Muscle of back (tissue), 3 donors: ENCODE measurements at regions not wholly inside any gene's neighbourhood (a gene's known extent, or its start where the extent isn't known, plus 50 kb on each side); places are given as distances from the start of the nearest gene placed in this dataset.

ENCODE experiments used
- DNase-seq, 3 donors: peaks; one replicate each; pipeline versions ENCODE4 v3.0.0 to v3.0.0-alpha.2; 2013

DNA sequence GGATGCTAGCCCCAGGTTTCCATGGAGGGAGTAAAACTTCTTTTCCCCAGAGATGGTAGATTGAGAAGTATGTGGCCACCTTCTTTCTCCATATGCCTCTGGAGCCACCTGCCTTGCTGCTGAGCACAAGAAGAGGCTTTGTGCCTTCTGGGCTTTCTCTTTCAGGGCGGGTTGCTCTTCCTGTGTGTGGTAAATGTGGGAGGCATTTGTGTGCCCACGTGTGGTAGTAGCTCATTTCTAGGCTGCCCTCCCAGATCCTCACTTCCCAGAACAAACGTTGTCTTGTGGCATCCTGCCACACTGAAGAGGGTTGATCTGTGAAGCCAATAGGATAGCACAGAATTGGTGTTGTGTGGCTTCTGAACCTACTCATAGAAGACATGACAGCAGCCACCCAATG lies 342.0 kb upstream of the PODXL start:
- no peak for DNase-seq

DNA sequence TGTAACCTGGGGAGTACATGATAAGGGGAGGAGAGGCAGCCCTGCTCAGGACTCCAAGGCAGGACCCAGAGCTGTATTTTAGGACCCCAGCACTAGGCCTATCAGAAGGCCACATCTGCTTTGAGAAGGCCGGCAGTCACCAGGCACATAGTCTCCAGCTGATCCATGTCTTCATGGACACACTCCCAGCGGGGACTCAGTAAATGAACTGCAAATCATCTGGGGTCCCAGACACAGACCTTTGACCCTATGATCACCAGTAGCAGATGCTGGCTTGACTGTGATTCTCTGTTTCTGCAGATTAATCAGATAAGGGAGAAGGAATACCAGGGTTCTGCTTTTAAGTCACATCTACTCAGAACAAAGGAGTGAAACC lies 341.4 kb upstream of the PODXL start:
- no peak for DNase-seq

DNA sequence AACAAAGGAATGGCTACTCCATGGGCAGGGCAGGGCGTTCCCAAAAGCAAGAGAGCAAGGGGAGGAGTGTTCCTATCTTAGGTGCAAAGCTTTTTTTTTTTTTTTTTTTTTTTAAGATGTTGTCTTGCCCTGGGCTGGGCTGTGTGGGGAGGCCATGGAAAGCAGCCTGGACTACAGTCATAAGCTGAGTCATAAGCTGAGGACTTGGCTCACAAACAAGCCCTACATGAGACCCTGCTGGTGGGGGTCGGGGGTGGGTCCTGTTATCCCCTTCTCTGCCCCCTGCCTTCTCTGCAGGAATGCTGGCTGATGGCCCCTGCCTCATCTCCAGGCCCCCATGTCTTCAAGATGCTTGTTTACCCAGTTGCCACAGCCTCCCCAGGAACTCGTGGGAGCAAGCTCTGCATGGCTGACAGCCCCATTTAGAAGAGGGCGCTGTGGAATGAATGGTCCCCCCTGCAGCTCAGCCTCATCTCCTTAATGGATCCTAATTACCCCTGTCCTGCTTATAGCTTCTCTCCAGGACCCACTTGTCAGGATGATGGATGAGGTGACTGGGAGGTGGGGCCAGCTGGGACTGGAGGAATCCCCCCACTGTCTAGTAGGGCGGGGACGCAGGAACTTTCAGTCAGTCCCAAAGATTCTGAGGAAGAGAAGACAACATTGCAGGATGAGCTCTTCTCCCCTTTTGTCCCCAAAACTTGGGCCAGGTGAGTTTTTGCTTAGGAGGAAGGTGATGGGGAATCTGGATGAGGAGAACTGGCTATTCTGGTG lies 340.8 kb upstream of the PODXL start:
- DNase-seq: peak in 1 of 3 donors; percentile 75

DNA sequence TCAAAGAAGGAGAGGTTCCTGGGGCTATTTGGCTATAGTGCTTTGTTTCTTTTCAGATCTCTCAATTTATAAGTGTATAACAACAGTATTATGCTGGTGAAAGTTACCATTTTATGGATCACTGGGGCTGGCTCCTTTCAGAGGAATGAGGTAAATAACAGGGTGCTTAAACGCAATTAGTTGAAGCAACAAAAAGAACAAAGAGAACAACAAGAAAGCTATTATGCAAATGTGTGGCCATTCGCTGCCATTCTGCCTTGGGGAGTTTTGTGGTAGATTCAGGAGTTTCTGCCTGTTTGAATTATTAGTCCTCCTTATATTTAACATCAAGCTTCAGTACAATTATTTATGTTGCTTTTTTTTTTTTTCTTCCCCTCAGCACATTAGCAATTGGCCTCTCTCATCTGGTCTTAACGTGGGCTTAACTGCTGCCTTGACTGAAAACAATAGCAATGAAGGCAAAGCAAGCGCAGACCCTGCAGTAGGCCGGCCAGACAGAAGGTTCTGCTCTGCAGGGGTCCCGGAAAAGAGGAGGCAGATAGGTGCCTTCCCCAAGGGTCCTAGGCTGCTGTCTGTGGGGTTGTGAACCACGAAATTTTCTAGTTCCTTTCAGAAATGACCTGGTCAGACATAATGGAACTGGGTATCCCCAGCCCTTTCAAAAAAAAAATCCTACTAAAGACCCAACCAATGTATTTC lies 339.9 kb upstream of the PODXL start:
- DNase-seq: no peak

DNA sequence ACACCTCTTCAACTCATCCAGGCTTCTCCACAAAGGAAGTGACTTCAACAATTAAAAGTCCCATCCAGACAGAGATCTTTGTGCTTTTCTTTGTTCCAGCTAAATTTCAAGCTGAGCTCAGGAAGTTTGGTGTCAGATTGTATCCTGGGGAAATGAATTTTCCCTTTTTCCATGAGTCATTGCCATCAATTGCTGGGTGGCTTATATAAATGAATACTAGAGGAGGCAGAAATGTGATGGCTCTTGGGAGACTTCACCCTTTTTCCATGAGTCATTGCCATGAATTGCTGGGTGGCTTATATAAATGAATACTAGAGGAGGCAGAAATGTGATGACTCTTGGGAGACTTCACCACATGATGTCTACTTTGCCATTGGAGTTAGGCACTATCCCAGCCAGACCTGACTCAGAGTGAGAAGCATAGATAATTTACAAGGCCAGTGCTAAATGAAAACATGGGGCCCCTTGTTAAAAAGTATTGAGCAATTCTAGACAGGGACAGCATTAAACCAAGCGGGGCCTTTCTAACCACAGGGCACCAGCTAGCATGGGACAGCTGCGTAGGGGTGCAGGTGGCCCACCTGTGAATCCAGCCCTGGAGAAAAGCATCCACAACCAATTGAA lies 339.2 kb upstream of the PODXL start:
- DNase-seq: peak in 1 of 3 donors; percentile 96

DNA sequence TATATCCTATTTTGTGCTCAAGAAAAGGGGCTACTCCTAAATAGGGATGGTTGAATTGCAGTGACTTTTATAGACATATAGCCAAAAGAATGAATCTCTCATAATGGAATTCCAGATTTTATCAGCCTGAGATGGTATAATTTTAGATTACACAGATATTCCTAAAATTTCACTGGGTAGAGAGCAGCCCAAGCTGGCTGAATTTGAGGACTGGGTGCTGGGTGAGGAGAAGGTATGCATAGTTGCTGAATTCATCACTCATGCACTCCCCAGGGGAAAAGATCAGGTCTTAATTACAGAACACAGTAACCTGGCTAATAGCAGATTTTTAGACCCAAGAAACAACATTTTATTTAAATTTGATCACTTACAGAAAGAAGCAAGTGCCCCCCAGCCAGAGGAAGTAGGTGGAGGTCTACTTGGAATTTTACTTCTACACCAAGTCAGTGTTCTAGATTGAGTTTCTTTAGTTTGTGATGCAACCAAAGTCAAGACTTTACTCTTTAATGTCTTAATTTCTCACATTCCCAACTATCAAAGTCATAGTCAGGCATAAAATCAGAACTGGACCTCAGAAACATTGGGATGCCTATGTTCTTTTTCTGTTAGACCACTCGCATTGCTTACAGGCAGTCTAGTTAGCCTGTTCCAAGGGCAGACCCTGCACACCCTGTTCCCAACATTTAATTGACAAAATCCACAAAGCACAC lies 337.4 kb upstream of the PODXL start:
- DNase-seq: peak in 1 of 3 donors; percentile 33

DNA sequence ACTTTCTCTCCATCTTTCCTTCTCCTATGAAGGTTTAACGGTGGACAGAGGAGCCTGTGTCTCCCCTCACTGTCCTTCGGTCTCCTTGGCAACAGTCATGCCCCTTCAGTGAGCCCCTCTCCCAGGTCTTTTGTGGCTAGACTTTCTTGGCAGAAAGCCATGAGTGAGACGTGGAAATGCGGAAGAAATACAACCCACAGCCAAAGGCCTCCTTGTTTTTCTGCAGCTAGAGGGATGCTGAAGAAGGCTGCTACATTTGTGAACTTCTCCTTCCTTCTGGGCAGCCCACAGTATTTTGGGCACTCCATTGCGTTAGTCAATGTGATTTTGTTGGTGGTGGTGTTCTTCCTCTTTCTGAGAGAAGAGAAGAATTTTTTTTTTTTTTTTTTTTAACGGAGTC lies 333.7 kb upstream of the PODXL start:
- peak; percentile 3 to 11 (median 4) for DNase-seq

DNA sequence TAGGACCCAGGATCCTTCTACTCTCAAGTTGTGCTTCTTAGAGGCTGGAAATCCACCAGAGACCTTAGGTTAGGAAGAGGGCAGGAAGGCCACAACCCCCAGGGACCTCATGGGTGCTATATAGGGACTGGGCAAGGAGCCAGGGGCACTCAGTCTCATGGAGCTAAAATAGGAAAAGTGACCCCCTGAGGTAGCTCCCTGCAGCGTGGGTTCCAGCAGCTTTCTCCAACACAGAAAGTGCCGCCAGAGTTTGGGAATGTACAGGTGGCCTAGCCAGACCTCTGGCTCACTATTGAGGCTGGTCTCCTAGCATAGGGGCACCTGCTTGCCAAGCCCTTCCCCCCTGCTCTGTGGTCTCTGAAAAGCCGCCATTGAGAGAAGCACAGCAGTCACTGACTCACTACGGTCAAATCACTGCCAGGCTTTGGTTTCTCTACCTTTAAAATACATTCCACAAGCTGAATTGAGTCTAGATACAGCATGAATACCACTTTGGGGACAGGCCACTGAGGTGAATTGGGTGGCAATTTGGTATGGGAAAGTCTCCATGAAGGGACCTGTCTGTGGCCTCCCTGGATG lies 333.2 kb upstream of the PODXL start:
- no peak for DNase-seq

DNA sequence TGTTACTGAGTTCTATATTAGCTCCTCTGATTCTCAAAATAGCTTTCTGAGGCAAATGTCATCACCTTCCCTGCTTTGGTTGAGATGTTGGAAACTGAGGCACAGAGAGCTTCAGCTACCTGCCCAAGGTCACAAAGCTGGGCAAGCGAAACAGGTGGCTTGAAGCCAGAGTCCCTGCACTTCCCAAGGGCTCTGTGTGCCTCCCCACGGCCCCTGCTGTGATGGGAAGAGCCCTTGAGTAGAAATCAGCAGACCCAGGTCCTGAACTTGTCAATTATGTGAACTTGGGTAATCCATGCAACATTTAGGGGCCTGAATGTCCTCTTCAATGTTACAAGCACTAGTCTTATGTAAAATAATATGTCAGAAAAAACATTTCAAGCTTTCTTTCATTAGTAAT lies 327.3 kb upstream of the PODXL start:
- DNase-seq: no peak

DNA sequence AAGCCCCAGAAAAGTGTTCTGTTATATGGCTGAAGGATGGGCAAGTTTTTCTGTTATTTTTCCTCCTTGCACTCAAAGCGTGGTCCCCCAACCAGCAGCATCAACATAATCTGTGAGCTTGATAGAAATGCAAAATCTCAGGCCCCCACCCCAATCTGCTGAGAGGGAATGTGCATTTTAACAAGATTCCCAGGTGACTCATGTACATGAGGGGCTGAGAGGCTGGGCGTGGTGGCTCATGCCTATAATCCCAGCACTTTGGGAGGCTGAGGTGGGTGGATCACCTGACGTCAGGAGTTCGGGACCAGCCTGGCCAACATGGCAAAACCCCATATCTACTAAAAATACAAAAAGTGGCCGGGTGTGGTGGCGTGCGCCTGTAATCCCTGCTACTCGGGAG lies 326.8 kb upstream of the PODXL start:
- no peak for DNase-seq

DNA sequence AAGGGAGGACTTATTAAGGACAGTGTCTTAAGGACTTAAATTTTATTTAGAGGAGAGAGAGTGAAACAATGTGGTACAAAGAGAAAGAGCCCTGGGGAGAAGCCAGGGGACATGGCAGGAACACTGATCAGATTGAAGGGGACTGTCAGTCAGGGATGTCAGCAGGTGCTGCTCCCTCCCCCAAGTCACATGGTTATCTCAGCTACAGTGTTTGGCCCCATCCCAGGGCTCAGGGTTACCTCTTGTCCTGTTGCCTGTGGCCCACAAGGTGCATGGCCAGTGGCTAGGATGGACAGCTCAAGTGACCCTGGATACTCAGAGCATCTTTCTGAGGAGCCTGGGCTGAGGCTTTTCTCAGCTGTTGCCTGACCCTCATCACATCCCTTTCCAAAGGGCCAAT lies 325.9 kb upstream of the PODXL start:
- DNase-seq: no peak

DNA sequence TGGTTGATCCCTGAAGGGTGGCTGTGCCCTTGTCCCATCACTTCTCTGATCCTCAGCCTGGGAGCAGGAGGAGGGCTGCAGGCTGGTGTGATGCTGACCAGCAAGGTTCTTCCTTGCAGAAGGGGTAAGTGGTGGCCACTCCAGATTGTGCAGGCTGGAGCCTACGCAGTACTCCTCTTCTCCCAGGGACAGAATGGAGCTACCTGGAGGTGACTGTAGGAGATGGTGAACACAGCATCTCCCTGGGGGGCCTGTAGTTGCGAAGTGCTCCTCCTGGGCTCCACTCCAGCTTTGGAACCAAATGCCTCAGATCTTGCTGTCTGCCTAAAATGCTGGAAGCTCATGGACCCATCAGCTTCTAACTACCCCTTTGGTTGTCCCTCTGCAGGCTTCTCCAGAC lies 323.6 kb upstream of the PODXL start:
- no peak for DNase-seq

DNA sequence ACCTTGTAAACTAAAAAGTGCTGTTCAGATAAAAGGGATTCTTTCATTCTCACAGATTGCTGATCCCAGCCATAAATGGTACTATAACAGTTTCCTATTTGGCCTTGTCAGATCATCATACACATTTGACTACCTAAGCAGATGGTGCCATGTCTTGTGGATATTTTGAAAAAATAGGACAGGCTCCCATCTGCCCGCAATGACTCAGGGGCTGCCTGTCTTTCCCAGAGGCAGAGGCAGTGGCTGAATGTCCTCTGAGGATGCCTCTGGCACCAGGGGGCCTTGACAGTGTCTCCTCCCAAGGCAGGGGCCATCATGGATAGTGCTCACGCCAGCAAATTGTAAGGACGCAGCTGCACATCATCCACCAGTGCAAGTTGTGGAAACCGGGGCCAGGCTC lies 323.0 kb upstream of the PODXL start:
- no peak for DNase-seq

DNA sequence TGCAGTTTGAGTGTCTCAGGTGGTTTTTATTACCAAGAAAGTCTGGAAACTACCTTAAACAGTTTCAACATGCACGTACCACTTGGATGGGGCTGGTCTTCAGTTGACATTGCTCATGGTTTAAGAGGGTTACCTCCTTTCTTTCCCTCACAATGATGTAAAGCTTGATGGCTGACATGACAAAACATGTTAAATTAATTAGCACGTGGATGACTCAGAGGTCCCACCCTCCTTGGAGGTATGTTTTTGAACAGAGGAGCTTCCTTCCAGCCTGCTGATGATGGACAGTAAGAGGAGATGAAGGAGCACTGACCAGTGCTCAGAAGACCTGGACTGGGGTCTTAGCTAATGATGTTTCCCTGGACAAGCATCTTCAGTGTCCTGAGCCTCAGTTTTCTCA lies 322.3 kb upstream of the PODXL start:
- DNase-seq: no peak

DNA sequence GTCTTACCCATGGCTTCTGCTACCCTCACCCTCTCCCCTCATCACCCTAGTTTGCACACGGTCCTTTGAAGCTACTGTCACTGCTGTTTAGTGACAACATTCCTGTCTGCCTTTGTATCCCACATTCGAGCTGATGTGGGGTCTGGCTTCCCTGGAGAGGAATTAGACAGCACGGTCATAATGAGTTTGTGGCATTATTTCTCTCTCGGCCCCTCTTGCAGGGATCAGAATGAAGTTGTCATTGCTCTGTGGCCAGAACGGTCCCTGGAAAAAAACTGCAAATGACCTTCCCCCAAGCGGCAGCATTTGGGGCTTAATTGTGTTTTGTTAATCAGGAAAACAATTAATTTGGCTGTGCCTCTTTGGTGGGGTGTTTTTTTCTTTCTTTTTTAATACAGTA lies 317.2 kb upstream of the PODXL start:
- DNase-seq: no peak

DNA sequence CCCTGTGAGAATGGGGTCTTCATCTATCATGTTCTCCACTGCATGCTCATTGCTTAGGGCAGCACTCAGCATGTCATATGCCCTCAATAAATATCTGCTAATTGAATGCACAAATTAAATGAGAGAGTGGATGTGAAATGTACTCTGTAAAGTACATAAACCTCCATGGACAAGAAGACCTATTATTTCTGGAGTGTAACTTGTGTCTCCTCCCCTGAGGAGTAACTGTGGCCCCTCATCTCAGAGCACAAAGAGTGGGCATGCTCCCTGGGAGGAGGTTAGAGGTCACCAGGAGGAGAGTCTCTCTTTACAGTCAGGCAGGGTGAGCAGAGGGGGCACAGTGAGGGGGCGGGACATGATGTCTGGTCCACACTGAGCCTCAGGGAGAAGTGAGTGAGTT lies 313.6 kb upstream of the PODXL start:
- no peak for DNase-seq

DNA sequence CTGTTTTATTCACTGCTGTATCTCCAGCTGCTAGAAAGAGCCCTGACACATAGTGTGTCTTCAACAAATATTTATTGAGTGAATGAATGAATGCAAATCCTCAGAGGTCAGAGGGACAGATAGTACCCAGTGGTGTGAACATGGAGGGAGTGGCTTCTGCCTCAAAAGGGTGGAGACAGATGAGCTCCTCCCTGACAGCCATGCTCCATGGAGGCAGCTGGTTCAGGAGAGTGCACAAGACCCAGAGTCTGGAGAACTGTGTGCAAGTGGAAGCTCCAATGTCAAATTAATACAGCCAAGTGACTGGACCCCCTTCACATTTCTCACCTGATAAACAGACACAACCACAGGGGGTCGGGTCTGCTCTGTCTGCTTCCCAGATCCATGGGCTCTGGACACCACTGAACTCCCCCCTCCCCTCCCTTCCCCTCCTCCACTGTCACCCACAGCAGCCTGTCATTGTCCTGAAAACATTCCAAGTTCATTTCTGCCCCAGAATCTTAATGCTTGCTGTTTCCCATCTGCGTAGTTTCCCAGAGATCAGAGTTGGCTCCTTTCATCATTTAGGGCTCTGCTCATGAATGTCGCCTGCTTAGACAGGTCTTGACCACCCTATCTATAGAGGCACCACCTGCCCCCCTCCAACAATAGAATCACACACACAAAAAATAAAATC lies 312.9 kb upstream of the PODXL start:
- DNase-seq: no peak

DNA sequence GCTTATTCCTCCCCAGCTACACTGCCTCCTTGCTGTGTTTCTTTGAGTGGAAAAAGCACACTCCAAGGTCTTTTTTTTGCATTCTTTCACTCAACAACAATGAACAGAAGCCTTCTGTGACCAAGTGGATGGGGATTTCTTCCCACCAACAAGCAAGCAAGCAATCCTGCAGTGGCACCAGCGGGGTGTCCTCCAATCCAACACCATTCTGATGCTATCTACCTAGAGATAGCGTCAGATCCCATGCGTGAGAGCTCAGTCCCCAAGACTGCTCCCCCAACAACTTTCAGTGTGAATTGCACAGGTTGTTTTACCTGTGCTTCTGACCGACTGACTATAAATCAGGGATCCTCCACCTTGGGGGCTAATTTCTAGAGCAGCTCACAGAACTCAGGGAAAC lies 311.0 kb upstream of the PODXL start:
- no peak for DNase-seq

DNA sequence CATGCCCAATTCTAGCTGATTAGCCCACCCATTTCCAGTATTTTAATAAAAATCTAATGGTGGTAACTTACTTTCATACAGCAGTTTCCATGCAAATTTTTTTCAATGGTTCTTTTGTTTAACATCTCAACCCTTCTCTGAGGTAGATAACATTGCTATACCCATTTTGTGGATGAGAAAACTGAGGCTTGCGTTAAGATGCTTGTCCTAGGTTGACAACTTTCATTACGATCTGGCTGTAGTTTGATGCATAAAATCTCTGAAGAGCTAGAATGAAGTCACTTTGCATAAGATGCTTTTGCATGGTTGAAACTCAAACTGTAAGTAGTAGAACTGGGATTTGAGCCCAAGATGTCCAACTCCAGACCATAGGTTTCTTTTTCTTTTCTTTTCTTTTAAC lies 309.5 kb upstream of the PODXL start:
- DNase-seq: no peak

DNA sequence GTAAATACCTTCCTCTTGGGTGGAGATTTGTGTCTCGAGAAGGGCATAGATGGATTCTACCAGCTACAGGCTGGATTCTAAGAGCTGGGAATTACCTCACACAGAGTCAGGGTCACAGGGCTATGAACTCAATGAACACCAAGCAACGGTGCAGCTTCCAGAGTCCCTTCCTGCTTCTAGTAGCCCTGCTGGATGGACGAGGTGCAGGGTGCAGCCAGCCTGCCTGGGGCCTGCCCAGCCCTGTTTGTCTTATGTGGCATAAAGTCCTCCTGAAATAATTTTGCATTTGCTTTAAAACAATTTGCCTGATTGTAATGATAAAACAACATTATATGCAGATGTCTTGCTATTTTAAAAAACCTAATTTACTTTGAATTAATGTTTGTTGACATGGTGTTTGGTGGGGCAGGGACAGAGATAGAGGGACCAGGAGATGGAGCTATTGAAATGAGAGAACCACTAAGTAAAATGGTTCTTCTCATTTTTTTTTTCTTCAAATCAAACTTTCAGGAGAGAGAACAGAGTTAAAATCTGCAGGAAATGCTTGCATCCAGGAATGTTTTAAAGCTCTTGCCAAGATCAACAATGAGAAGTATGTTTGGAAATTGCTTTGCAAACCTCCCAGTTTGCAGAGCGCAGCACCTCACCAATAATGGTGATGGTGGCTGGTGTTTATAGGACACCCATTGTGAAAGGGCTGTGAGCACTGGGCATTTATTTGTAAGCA lies 305.4 kb upstream of the PODXL start:
- DNase-seq: peak in 1 of 3 donors; percentile 41
